ENCODE measurements at regions not wholly inside any gene's neighbourhood (a gene's known extent, or its start where the extent isn't known, plus 50 kb on each side); places are given as distances from the start of the nearest gene placed in this dataset.
A peak's percentile ranks its signal among the peaks of the same experiment; 100 is the strongest.
"Not testable (repeated sequence)": the region's sequence is repeated elsewhere in the genome, so short reads cannot be mapped to it uniquely, and the experiment has no call there.

DNA sequence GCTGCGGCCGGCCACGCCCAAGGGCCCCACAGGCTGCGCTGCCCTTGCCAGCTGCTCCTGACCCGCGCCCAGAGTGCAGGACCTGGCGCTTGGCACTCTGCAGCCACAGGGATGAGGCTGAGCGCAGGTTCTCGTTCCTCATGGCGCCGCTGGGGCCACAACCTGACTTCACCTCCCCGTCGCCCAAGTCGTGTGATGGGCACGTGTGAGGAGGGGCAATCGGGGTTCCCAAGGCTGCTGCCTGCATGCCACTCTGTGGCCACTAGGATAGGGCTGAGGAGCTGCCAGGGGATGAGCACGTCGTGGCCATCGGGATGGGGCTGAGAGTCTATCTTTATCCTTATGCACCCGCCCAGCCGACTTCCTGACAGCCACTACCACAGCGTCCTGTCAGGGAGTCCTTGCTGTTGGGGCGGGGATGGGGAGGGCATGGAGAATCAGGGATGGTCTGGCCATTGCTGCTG, 1890.0 kb upstream of the CDH9 start:
- not testable (repeated sequence) for DNase-seq

DNA sequence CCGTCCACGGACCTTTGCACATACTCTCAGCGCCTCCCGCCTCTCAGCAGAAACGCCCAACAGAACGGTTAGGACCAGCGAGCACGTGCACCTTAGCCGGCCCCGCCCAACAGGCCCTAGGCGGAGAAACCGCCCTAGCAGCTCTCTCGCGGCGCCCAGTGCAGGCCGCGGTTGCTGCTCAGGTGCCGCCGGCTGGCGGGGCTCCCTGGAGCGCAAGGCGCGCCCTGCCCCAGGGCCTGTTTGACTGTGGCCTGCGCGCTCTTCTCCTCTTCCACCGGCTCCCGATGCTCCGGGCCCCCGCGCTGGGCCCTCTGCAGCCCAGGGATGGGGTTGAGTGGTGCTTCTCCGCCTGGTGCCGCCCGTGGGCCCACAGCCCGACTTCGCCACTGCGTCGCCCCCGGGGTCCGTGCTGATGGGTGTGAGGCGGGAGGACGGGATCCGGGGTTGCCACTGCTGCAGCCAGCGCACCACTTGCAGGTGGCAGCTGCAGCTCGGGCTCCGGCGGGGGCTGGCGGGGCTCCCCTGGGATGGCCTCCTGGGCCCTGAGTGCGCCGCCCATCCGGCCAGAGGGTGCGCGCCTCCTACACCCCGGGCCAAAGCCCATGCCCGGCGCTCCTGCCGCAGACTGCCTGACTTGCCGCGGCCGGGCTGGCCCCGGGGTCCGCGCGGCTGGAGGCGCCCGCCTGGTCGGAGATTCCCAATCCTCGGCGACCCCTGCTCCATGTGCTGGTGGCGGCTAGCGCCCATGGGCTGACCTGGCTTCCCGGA, 1889.4 kb upstream of the CDH9 start:
- DNase-seq = no peak

DNA sequence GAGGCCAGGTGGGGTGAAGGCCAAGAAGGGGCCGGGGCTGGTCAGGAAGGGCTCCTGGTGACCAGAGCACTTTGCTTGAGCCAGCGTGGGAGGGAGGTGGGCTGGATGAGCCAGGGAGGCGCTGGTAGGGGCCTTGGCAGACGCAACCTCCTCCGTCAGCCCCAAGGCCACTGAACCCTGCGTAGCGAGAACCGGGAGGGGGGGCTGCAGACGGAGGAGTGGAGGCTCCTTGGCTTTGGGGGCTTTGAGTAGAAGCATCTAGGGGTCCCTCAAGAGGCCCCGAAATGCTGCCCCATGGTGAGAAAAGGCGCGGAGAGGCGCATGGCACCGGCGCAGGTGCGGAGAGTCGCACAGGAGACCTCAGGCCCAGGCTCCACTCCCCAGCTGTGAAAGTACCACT, 1888.0 kb upstream of the CDH9 start:
- DNase-seq = no peak

DNA sequence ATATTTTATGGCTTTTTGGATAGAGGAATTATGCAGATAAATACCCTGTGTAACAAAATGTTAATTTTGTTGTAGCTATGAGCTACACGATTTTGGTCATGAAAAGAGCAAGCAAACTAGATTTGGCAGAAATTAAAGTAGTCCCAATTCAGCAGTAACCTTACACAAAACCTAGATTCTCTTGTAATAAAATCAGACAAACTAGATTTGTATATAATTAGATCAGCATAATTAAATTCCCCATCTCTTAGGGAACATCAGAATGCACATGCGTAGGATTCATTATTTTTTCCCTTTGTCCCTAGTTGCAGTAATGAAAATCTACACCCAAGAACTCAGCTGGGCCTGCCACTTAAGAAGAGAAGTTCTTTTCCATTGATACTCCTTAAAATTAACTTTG, 1879.2 kb upstream of the CDH9 start:
- DNase-seq = no peak

DNA sequence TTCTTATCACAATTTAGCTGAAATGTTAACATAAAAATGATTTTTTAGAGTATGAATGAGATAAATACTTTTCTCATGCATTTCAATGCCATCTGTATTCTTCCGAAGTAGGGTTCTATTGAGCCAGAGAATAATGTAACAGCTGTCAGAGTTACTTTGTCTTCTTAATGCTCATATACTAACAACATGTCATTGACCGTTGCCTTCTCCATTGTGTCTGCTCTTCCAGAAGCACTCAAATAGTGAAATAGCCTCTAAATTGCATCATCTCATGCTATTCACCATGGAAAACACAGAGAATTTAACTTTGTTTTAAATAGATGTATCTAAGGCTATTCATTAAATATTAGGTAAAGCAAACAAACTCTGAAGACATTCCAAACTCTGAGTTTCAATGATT, 1875.9 kb upstream of the CDH9 start:
- no peak for DNase-seq

DNA sequence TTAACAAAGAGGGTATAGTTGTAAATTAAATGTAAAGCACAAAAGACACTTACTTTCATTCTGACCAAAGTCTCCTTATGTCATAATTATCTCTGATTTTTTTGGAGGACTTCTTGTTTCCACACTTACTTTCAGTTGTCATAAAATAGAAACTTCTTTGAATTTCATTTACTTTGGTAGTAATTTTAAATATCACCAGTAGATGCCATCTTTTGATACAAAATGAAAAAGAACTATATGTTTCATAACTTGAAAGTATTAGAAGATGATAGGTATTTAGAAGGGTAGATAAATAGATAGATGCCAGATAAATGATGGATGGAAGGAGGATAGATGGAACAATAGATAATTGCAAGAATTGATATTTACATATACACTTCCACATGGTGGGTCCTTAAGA, 1865.3 kb upstream of the CDH9 start:
- DNase-seq = no peak

DNA sequence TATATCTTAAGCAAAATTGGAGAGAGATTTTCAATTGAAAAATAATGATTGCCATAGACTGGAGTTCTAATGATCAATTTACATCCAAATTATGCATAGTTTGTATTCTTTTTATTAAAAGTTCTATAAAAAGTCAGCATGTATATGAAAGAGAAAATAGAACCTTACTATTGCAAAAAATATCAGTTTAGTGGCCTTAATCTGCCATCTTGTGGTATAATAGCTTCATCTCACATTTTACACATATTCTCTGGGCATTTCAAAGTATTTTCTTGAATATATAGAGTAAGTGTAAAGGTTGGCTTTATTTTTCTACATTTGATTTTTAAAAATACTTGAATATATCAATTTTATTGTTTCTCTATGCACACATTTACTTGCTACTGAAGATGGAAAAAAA, 1858.6 kb upstream of the CDH9 start:
- peak in 1 of 3 donors; percentile 2 for DNase-seq

DNA sequence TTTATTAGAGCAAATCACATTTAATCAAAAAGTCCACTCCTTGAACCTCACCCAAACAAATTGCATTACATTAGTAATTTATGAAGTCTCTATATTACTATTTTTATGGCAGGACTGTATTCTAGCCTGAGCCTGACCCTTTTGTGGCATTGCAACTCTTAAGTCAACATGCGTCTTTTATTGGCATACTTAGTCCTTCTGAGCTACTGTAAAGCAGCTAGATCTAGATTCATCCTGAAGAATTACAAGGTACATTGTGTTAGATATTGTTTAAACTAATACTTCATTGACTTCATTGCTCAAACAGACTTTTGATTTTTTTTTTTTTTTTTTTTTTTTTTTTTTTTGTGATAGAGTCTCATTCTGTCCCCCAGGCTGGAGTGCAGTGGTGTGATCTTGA, 1842.5 kb upstream of the CDH9 start:
- DNase-seq = no peak

DNA sequence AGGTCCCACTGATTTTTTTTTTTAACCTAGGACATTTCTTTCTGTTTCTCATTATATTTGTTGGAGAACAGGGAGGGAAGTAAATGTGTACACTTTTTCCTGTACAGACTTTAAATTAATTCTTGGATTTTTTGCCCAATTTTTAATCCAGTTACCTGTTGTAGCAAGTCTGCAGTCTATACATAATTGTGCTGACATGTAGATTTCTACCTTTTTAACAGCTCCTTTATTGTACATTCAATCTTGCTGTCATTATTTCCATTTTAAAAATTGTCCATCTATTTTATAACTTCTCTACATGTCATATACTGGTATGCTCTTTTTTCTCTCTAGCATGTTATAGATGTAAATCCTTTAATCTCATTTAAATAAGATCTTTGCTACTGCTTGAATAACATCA, 1838.7 kb upstream of the CDH9 start:
- DNase-seq = no peak

DNA sequence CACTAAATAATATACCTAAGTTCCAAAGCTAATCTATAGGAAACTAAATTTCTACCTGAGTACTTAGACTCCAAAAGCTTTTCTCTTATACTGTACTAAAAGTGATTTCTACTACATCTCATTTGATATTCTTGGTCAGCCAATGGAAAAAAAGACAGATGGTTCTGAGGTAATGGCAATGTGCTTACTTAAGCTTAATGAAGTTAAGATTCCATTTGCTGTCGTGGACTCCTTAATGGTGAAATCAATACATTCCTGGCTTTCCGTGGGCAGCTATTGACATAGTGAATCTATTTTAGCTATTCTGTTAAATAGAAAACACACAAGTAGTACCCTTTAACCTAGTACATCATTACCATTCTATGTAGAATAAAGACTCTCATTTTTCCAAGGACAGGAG, 1825.6 kb upstream of the CDH9 start:
- no peak for DNase-seq

DNA sequence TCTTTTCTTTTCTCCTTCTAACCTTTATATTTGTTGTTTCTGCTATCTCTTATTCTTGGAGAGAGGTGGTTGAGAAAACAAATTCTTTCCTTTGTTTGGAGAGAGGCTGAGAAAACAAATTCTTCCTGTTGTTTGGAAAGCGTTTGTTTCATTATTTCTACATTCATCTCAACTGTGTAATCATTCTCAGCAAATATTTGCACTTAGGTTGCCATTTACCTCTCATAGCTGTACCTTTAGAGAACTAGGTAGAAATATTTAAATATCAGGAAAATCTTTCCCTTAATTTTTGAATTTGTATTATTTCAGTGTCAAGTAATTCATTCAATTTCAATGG, 1824.4 kb upstream of the CDH9 start:
- DNase-seq = no peak

DNA sequence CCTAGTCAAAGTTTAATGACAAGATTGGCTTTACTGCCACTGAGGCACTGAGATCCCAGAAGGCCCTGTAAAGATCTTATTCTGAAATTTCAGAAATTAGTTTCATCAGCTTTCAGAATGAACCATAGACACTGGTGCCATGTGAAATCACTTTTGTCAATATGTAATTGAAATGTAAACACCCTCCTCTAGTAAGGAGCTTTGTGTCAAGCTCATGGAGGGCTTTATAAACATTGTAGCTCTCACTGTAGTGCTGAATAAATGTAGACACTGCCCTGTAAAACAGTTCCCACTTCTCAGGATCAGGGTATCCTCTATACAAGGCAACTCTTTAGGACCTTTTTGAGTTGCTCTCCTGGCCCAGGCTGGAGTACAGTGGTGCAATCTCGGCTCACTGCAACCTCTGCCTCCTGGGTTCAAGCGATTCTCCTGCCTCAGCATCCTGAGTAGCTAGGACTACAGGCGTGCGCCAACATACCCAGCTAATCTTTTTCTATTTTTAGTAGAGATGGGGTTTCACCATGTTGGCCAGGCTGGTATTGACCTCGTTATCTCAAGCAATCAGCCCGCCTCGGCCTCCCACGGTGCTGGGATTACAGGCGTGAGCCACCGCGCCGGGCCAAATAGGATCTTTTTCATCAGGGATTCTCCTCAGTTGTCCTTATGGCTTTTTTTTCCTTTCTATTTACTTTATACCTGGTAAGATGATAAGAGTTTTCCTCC, 1823.9 kb upstream of the CDH9 start:
- DNase-seq = no peak

DNA sequence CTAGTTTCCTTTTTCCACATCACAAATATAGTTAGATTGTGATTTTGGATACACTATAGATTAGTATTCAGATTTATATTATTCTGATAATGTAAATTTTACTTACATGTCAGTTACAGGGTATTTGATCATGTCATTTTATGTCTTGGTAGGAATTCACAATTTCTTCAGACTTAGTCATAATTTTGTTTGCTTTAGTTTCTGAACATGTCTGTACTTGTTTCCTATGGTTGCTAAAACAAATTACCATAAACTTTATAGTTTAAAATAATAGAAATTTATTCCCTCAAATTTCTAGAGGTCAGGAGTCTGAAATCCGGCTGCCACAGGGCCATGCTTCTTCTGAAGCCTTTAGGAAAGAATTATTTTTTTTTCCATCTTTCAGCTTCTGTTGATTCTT, 1817.2 kb upstream of the CDH9 start:
- DNase-seq = no peak

DNA sequence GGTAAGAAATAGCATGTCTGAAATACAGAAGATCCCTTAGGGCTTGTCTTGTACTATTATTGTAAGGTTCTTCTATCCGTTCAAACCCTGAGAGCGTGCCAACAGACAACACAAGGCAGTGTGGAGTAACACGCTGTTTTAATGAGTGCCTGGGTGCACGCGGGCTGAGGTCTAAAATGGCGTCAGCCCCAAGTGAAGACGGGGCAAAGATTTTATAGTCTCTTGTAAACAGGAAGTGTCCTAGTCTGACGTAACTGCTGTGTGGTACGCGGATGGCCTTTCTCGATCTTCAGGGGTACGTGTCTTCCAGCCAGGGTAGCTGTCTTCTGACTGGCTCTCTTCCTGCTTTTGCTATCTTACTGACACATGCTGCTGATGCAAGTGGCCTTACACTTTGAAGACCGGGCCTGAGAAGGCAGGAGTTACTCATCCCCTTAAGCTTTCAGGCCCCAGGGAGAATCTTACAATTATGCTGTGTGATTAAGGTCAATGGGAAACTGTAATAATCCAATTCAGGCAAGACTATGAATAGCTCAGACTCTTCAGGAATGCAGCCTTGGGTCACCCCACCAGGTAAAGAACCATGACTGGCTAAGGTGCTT, 1812.0 kb upstream of the CDH9 start:
- no peak for DNase-seq

DNA sequence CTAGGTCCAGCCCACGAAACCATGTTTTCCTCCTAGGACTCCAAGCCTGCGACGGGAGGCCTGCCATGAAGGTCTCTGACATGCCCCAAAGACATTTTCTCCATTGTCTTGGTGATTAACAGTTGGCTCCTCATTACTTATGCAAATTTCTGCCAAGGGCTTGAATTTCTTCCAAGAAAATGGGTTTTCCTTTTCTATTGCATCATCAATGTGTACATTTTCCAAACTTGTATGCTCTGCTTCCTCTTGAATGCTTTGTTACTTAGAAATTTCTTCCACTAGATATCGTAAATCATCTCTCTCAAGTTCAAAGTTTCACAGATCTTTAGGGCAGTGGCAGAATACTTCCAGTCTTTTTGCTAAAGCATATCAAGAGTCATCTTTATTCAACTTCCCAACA, 1792.7 kb upstream of the CDH9 start:
- DNase-seq = no peak

DNA sequence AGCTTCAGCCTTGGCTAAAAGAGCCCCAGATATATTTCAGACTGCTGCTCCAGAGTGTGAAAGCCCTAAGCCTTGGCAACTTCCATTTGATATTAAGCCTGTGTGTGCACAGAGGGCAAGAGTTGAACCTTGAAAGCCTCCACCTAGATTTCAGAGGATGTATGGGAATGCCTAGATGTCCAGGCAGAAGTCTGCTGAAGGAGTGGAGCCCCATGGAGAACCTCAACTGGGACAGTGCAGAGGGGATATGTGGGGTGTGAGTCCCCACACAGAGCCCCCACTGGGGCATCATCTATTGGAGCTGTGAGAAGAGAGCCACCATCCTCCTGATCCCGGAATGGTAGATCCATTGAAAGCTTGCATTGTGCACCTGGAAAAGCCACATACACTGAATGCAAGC, 1784.8 kb upstream of the CDH9 start:
- DNase-seq = no peak

DNA sequence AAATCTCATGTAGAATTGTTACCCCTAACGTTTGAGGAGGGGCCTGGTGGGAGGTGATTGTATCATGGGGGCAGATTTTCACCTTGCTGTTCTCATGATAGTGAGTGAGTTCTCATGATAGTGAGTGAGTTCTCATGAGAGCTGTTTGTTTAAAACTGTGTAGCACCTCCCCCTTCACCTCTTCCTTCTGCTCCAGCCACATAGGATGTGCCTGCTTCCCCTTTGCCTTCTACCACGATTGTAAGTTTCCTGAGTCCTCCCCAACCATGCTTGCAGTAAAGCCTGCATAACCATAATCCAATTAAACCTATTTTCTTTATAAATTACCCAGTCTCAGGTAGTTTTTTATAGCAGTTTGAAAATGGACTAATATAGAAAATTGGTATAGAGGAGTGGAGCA, 1783.7 kb upstream of the CDH9 start:
- no peak for DNase-seq

DNA sequence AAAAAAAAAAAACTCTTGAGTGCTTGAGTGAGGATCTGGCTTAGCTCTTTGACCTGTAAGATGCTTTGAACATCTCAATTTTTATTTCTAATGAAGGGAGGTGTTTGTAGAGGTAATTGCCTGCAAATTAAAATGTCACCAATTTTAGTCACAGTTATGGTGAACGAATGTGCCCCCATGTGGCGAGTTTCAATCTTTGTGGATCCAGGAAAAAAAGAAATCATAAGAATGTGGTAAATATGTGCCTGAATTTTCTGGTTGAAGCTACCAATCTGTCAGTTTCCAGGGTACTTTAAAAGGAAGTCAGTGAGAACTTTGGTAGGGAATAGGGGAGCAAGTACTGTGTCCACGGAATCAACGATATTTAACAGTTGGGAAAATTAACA, 1772.4 kb upstream of the CDH9 start:
- no peak for DNase-seq

DNA sequence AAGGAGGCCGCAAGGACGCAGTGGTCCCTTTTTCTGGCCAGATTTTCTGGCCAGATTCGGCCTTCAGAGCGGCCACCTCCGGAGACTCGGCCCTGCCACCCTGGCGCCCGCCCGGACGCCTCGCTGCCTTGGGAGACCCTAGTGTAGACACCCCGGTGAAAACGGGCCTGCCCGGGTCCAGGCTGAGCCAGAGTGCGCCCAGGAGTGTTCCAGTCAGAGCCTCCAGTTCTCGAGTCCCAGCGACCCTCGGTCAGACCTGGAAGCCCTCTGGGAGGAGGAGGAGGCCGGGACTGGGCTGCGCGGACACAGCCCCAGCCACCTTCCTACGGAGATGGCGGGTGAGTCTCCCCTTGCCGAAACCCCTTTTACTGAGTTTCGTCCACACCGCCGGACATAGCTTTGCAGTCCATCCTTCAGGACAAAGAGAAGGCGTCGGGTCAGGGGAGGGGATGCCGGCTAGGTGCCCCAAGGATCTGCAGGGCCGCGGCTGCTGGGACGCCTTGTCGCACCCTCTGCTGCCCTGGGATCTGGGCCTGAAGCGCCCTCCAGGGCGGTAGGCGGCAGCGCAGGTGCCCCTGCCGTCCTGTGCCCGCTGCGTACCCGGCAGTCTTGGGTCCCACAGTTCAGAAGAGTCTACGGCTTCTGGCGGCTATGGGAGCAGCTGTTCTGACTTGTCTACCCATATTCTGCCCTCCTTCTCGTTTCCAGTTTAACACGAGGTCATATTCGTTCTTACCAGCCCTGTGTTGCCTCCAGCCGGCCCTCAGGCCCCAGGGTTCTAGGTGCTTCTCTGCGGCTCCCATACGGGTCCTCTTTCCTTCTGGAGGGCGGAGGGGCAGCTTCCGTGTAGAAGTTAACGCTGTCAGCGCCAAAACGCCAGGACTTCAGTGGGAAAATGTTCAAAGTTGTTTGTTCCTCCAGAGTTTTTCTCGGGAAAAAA, 1771.7 kb upstream of the CDH9 start:
- DNase-seq = no peak

DNA sequence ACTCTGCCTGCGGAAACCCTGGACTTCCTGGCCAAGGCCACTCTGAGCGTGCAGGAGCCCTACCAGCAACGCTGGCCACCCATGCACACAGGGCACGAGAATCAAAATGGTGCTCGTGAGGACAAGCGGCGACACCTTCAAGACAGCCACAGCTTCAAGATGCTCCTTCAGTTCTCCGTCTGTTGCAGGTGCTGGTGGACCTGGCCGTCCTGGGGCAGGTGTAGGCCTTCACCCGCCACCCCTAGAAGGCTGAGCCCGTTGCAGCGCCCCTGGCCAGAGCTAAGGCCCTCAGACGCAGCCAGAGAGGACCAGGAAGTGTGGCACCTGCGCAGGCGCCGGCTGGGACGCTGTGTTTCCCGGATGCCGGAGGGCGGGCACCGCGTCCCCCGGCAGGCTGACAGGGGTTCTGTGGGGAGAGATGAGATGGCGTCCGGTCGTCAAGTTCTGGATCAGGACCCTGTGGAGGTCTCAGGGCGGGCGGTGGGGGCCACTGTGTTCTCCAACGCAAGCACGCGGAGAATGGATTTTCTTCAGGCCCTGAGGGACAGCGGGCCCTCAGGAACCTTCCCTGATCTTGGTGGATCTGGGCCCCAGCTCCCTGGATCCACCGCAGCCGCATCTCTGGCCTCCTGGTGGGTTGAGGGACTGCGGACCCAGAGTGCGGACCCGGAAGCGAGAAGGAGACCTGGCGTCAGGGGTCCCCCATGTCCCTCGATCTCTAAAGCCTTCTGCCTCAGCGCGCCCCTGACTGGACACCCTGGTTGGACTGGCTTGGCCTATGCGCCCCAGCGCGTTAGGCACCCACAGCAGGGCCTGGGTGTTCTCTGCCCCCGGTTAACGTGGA, 1770.8 kb upstream of the CDH9 start:
- no peak for DNase-seq

DNA sequence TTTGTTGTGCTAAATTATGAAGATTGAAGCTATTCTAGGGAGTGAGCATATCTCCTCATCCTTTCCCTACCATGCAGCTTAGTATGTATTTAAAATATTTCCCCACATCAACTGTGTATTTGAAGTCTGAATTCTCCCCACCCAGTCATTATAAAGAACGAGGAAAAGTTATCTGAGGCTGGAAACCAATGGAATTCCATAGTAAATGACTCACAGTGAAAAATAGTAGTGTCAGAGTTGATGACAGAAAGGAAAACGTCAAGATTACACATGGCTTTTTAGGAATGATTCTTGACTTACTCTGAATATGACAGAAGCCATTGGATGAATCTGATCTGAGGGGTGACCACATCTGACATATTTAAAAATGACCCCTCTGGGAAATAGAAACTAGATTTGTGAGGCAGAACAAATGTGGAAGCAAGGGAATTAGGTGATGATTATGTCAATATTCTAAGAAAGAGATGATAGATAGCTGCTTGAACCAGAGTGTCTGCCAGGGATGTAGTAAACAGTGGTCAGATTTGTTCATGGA, 1768.9 kb upstream of the CDH9 start:
- no peak for DNase-seq

Measured in muscle of back (tissue), 3 donors.